Hematopoietic multipotent progenitor cell treated with erythropoietin and hydrocortisone succinate and interleukin-3 and kit ligand, for 17 days (in vitro differentiated cells): ENCODE measurements at regions not wholly inside any gene's neighbourhood (a gene's known extent, or its start where the extent isn't known, plus 50 kb on each side); places are given as distances from the start of the nearest gene placed in this dataset.
"Not testable (repeated sequence)": the region's sequence is repeated elsewhere in the genome, so short reads cannot be mapped to it uniquely, and the experiment has no call there.

Source experiments
- DNase-seq: peaks from one replicate; pipeline ENCODE4 v3.0.0-alpha.2; 2015; ENCODE audit warnings: low spot score

- no peak for DNase-seq
Observed at GRCh38 chr6:92510137-92510536, 909.2 kb downstream of the EPHA7 start.

- DNase-seq: no peak
Observed at GRCh38 chr6:92507552-92507951, 911.8 kb downstream of the EPHA7 start.

- DNase-seq: no peak
Observed at GRCh38 chr6:92504509-92504908, 914.9 kb downstream of the EPHA7 start.

DNA sequence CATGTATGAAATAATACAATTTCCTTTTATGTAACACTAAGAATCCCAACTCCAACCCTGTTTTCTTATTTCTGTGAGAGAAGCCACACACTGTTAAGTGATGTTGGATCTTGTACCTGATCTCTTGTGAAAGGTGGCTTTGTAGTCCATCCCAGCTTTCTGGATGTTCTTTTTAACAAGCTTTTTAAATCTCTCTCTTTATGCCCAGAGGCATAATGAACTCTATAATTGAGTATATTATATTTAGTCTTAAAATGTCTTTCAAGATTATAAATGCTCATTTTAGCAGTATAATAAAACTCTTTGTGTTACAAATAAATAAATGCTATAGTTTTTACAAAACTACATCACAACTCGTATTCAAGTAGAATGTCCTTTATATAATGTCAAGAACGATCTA lies 922.1 kb downstream of the EPHA7 start:
- DNase-seq: no peak

DNA sequence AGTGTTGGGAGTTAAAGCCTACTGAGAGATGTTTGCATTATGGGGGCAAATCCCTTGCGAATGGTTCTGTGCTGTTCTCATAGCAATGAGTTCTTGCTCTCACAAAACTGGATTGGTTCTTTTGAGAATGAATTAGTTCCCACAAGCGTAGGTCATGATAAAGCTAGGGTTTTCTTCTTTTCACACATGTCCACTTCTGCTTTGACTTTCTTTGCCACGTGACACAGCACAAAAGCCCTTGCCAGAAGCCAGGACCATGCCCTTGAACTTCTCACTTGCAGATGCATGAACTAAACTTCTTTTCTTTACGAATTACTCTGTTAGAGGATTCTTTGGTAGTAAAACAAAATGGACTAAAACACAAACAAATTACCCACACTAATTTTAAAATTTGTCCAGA lies 922.8 kb downstream of the EPHA7 start:
- no peak for DNase-seq

GRCh38 chr6:92495242-92495641 lies 924.1 kb downstream of the EPHA7 start:
- no peak for DNase-seq

GRCh38 chr6:92485487-92485886 lies 933.9 kb downstream of the EPHA7 start:
- no peak for DNase-seq

DNA sequence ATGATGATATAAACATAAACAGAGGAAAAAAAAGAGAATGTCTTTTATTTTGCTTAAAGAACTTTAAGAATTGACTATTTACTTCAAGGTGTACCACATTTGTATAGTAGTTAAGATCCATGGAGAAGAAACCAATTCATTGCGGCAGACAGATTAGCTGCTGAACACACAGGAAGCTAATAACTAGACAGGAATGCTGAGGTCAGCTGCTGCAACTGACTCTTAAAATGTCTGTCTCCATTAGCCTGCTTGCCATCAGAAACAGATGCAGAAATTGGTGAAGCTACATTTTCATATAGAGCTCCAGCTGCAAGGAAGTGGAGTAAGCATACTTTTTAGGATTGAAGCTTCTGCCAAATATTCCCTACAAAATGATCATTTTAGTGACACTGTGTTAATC lies 939.5 kb downstream of the EPHA7 start:
- no peak for DNase-seq

DNA sequence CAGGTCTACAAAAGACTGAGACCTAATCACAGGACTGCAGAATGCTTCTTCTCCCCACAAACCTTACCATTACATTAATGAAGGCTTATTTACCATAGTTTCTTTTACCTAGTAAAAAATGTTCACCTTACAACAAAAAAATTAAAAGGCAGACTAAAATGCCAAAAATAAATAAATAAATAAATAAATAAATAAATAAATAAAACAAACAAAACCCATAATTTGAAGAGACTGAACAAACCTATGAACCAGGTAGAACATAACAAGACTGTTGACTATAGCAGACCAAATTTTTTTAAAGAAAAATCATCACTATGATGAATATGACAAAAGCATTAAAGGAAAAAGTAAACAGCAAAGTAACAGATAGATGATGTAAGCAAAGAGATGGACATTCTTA lies 946.3 kb downstream of the EPHA7 start:
- no peak for DNase-seq

GRCh38 chr6:92469186-92469828 lies 950.1 kb downstream of the EPHA7 start:
- DNase-seq: no peak

- DNase-seq: no peak
Observed at GRCh38 chr6:92468066-92468465, 951.3 kb downstream of the EPHA7 start.

GRCh38 chr6:92460133-92460532 lies 959.2 kb downstream of the EPHA7 start:
- no peak for DNase-seq

DNA sequence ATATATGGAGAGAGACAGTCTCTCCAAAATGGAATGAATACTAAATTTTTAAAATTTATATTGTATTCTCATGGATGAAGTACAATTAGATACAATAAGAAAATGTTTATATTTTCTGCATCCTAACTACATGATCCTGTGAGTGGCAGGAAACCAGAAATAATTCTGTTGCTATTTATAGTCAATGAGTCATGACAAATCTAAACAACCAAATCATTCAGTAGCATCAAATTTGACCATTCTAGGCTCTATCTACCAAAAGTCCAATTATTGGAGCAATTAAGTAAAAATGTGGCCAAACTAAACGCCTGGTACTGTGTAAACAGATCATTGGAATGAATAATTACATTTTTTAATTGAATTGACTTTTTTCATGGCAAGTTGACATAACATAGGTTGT lies 959.8 kb downstream of the EPHA7 start:
- no peak for DNase-seq

- no peak for DNase-seq
Observed at GRCh38 chr6:92446052-92446451, 973.3 kb downstream of the EPHA7 start.

- DNase-seq: no peak
Observed at GRCh38 chr6:92433911-92434310, 985.4 kb downstream of the EPHA7 start.

- DNase-seq: no peak
Observed at GRCh38 chr6:92431502-92431901, 987.9 kb downstream of the EPHA7 start.

DNA sequence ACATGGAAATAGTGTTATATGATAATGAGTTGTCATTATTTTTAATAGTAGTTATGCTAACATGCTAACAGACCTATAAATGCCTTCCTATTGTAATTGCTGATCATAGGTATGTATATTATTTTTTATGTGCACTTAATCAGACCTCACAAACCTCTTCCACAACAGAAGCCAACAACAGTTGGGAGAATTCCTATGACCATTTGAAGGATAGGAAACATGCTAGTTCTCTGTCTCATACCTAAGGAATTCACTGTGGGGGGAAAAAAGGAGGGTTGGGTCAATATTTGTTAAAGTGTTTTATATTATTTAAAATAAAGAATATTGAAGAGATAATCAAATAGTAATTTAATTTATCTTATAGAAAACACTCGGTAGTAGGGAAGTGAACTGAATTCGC lies 990.9 kb downstream of the EPHA7 start:
- no peak for DNase-seq

- DNase-seq: no peak
Observed at GRCh38 chr6:92427453-92427852, 991.9 kb downstream of the EPHA7 start.

DNA sequence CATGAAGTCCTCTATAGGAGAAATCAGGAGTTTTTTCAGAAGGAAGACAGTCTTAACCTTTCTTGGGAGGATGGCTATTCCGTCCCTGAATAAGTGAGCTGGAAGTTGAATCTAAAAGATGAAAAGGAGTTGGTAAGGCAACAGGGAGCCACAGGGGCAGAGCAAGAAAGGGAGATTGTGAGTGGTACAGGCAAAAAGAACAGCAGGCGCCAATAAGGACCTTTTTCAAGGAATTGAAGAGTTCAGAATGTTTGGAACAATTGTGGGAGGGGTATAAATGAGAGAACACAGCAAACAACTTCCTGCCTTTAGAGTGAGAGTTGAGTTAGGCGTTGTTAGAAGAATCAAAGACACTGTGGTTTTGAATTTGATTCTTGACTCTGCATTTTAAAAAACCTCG lies 1003.7 kb downstream of the EPHA7 start:
- DNase-seq: no peak

DNA sequence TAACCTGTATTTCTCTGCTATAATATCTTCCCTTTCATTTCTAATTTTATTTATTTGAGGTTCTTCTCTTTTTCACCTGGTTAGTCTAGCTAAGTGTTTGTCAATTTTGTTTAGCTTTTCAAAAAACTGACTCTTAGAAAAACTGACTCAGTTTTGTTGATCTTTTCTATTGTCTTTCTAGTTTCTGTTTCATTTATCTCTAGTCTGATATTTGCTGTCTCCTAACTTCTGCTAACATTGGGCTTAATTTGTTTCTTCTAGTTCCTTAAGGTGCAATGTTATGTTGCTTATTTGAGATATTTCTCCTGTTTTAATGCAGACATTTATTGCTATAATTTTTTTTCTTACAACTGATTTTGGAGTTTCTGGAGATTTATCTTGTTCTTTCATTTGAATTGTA lies 1011.0 kb downstream of the EPHA7 start:
- no peak for DNase-seq

GRCh38 chr6:92404281-92404680 lies 1015.1 kb downstream of the EPHA7 start:
- DNase-seq: no peak

GRCh38 chr6:92399911-92400310 lies 1019.4 kb downstream of the EPHA7 start:
- no peak for DNase-seq

DNA sequence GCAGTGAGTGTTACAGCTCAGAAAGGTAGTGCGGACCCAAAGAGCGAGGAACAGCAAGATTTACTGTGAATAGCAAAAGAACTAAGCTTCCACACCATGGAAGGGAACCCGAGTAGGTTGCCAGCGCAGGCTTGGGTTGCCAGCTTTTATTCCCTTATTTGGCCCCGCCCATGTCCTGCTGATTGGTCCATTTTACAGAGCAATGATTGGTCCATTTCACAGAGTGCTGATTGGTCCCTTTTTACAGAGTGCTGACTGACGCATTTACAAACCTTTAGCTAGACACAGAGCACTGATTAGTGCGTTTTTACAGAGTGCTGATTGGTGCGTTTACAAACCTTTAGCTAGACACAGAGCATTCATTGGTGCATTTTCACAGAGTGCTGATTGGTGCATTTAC lies 1030.7 kb downstream of the EPHA7 start:
- DNase-seq: not testable (repeated sequence)

DNA sequence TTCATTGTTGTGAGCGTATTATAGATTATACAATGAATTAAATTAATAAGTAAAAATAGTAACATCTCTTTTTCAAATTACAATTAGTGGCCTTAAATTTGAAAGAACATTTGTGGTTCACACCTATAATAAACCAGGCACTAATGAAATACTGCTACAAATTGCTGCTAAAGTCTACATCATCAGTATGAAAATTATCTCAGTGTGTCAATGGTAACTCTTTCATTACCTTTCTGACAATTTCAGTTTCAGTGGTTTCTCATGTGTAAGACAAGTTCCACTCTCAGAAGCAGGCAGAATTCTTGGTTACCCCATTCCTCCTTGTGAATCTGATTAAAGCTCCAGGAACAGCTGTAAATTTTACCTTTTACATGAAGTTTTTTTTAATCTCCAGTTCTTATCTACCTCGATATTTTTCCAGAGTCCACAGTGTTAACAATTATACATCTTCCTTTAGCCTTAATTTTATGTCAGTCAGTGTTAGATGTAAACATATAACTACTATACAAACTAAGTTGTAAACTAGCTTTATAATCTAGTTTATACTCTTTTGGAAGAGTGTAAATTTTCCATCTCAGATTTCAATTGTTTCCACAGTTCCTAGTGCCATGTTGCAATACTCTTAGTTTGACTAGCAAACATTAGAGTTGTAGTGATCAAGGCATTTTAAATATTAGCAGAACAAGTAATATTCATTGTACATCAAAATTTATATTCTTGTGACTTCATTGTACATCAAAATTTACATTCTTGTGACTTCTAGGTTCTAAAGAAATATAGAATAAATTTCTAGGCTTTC lies 1038.4 kb downstream of the EPHA7 start:
- DNase-seq: no peak
